WTC11 (cell line): ENCODE measurements at regions not wholly inside any gene's neighbourhood (a gene's known extent, or its start where the extent isn't known, plus 50 kb on each side); places are given as distances from the start of the nearest gene placed in this dataset.

Experiments
- TF ChIP-seq, protein P1 (sequence below): fragments of 200-600 bp; IDR thresholded peaks from 2 replicates; pipeline ENCODE4 v1.8.0; 2022; ENCODE audit warnings: antibody characterized with exemption
- TF ChIP-seq, protein P2 (sequence below): sonication (generic); formaldehyde crosslinking; IDR thresholded peaks from 2 replicates; pipeline ENCODE4 v1.8.1; 2023; ENCODE audit warnings: mild to moderate bottlenecking, missing genetic modification reagents, moderate library complexity
- TF ChIP-seq, protein P3 (sequence below): sonication (generic); formaldehyde crosslinking; IDR thresholded peaks from 2 replicates; pipeline ENCODE4 v1.8.1; 2023; ENCODE audit warnings: mild to moderate bottlenecking, moderate library complexity, missing genetic modification reagents
- TF ChIP-seq, protein P4 (sequence below): sonication (generic); formaldehyde crosslinking; conservative IDR thresholded peaks from 2 replicates; pipeline ENCODE4 v1.8.1; 2022; ENCODE audit warnings: mild to moderate bottlenecking, missing genetic modification reagents

DNA sequence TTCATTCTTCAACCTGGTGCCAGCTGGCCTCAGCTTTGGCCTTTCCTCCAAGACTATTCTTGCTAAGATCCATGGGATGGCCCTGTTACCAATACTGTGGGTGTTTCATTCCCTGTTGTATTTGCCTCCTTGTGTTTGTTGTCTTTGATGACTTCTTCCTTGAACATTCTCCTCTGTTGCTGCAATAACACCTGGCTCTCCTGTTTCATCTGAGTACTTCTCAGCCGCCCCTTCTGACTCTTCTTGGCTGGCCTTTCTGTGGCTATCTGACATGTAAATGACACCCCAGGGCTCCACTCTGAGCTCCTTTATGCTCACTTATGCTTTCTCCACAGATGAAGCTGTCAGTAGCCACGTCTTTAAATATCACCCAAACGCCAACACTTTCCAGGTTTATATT is 302.7 kb upstream of the CHRNA7 start:
- TF ChIP-seq, protein P1, sequence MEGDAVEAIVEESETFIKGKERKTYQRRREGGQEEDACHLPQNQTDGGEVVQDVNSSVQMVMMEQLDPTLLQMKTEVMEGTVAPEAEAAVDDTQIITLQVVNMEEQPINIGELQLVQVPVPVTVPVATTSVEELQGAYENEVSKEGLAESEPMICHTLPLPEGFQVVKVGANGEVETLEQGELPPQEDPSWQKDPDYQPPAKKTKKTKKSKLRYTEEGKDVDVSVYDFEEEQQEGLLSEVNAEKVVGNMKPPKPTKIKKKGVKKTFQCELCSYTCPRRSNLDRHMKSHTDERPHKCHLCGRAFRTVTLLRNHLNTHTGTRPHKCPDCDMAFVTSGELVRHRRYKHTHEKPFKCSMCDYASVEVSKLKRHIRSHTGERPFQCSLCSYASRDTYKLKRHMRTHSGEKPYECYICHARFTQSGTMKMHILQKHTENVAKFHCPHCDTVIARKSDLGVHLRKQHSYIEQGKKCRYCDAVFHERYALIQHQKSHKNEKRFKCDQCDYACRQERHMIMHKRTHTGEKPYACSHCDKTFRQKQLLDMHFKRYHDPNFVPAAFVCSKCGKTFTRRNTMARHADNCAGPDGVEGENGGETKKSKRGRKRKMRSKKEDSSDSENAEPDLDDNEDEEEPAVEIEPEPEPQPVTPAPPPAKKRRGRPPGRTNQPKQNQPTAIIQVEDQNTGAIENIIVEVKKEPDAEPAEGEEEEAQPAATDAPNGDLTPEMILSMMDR, result no peak
- TF ChIP-seq, protein P2, sequence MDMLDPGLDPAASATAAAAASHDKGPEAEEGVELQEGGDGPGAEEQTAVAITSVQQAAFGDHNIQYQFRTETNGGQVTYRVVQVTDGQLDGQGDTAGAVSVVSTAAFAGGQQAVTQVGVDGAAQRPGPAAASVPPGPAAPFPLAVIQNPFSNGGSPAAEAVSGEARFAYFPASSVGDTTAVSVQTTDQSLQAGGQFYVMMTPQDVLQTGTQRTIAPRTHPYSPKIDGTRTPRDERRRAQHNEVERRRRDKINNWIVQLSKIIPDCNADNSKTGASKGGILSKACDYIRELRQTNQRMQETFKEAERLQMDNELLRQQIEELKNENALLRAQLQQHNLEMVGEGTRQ (CRISPR knock-in tag), result no peak
- TF ChIP-seq, protein P3, sequence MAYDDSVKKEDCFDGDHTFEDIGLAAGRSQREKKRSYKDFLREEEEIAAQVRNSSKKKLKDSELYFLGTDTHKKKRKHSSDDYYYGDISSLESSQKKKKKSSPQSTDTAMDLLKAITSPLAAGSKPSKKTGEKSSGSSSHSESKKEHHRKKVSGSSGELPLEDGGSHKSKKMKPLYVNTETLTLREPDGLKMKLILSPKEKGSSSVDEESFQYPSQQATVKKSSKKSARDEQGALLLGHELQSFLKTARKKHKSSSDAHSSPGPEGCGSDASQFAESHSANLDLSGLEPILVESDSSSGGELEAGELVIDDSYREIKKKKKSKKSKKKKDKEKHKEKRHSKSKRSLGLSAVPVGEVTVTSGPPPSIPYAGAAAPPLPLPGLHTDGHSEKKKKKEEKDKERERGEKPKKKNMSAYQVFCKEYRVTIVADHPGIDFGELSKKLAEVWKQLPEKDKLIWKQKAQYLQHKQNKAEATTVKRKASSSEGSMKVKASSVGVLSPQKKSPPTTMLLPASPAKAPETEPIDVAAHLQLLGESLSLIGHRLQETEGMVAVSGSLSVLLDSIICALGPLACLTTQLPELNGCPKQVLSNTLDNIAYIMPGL, result no peak
- TF ChIP-seq, protein P4, sequence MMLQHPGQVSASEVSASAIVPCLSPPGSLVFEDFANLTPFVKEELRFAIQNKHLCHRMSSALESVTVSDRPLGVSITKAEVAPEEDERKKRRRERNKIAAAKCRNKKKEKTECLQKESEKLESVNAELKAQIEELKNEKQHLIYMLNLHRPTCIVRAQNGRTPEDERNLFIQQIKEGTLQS, result no peak
